RCC 7860 (cell line): ENCODE measurements at regions not wholly inside any gene's neighbourhood (a gene's known extent, or its start where the extent isn't known, plus 50 kb on each side); places are given as distances from the start of the nearest gene placed in this dataset.

Experiments
- DNase-seq: peaks from one replicate; pipeline ENCODE4 v3.0.0-alpha.2; 2015; ENCODE audit warnings: low spot score
- FAIRE-seq: peaks from 2 replicates; lab custom pipeline; 2012; peaks lifted over from hg19 to GRCh38; lab: Jason Lieb, UNC

DNA sequence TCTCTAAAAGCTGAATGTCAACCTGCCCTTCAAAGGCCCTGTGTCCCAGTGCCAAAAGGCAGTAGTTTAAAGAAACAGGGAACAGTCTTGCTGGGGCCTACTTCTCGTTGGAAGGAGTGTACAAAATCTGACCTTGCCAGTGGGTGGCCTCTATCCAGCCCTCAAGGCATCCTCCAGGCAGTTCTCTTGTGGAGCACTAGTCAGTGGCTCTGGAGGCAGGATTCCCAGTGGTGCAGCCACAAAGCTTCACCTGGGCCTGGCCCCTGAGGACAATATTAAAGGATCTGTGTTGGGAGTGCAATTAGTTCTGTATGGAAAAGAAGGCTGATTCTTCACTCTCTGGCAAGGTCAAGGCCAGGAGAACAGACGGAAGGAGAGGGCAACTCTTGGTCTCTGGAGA is 237.8 kb upstream of the ADAMTS9 start:
- DNase-seq (no peak), FAIRE-seq (no peak)

DNA sequence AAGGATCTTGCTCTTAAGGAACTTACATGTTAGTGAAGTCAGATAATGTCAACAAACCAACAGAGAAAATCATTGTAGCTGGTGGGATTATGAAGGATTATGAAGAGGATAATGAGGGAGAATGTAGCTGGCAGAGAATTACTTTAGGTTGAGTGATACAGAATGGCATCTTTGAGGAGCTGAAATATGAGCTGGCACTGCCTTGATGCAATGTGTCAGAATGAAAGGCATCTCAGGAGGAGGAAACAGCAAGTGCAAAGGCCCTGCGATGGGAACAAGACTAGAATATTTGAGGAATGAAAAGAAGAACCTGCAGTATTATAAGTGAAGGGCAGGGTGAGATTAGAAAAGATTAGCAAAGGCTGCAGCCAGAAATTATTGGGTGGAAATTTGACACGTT is 237.2 kb upstream of the ADAMTS9 start:
- DNase-seq (no peak), FAIRE-seq (no peak)

DNA sequence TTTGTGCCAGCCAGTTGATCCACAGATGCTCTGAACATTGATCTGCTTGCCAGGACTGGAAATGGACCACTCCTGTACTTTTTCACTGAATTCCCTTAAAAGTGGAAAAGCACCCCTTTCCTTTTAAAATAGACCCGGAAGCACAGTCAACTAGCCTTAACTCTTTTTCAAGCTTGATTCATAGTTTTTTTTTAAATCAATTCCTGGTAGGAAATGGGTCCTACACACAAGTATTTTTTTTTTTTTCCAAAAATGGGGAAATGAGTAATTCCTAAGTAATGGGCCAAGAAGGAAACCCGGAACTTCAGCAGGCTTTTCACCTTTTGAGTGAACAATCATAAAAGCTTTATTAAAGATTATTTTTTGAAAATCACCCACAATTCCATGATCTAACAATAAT is 234.4 kb upstream of the ADAMTS9 start:
- no peak for FAIRE-seq

DNA sequence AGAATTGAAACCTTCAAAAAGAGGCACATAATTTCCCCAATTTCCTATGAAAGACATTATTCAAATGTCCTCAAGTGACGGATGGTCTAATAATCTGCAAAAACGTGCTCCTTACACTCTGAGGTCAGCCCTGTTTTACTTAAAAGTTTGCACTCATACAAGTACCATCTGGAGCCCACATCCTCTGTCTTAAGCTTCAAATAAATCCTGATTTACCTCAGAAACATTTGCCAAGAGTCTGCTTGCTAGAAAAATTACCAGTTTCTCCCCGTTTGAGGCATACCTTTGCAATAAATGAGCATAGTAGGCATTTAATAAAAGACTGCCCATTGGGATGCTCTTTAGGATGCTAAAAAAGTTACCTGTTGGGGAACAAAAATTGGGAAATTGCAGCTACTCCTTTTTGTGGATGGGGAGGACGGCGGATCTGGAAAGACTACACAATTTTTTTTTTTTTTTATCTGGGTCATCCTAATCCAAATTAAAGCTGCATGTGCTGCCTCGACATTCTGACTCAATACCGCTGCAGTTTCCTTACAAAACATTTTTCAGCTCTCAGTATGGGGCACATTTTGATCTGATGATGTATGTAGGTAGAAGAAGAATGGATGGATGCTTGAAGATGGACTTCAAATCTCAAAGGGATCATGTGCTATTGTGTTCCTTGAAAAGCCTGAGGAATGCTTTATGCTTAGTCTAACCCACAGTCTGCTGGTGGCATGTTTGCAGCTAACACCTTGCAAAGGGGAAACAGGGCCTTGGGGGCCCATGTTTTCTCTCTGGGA is 233.7 kb upstream of the ADAMTS9 start:
- DNase-seq (no peak), FAIRE-seq (no peak)

More for the DNA sequence above, 234.4 kb upstream of the ADAMTS9 start:
- DNase-seq = no peak

DNA sequence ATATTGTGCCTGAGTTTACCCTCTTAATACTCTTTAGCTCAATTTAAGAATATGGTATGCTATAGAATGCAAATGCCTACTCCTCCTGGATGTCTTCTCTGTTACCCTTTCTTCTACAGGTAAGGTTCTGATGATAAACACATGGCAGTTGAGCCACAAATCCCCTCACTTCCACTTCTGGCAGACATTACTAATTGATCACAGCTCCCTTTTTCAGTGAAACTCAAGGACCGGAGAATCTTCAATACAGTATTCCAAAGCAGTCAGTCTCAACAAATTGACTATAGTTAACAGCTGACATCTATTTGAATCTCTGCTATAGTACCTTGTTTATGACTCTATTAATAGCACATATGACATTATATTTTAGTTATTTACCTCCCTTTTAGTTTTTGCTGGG is 232.1 kb upstream of the ADAMTS9 start:
- FAIRE-seq = no peak

DNA sequence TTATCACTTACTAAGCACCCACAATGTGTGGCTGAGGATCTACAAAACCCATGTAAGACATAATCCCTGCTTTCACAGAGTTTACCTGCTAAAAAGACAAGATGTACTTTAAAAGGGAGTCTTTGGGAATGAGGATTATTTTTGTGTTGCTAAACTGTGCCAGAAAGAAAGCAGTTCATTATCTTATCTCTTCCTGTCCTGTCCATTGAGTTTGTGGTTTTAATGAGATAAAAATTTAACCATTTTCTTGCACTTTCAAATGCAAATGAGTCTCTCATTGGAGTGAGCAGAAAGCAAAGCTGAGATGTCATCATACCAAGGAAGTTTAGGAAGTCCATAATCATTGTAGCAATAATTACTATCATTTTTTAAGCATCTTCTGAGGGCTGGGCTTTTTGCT is 231.2 kb upstream of the ADAMTS9 start:
- DNase-seq (no peak), FAIRE-seq (no peak)

More for the DNA sequence above, 232.1 kb upstream of the ADAMTS9 start:
- DNase-seq = no peak

DNA sequence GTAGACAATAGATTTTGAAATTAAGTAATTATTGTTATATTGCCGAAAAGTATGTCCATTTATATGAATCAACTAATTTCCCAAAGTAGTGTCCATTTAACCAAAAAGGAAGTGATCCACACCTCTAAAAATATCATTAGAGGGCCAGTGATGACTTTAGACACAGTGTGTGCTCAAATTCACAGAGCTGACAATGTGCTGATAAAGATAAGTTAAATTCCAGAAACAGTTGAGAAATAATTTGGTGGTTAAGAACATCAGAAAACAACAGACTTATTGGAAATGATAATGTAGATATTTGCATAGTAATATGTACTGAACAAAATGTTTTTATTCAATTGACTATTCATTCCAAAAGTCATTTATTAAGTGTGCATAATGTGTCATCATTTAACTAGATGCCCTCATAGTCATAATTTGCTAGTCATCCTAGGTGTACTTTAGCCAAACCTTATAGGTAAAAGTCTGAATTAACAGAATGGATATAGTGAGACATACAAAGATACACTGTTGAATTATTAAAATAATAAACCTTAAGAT is 230.2 kb upstream of the ADAMTS9 start:
- no peak for DNase-seq
- no peak for FAIRE-seq

DNA sequence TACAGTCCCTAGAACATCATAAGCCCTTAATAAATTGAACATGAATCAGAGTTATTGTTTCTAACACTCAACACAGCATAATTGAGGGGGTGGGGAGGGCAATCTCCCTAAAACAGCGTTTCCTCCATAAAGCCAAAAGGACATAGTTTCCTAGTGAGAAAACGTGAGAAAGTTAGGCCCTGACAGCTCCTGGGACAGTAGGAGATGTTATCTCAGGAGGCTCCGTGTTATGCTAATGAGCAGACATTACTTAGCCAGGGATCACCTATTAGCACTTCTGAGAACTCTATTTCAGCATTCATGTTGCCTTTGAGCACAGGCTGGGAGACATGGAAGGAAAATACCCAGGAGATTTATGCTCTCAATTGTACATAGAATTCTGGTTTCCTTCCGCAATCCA is 229.1 kb upstream of the ADAMTS9 start:
- DNase-seq (no peak), FAIRE-seq (no peak)

DNA sequence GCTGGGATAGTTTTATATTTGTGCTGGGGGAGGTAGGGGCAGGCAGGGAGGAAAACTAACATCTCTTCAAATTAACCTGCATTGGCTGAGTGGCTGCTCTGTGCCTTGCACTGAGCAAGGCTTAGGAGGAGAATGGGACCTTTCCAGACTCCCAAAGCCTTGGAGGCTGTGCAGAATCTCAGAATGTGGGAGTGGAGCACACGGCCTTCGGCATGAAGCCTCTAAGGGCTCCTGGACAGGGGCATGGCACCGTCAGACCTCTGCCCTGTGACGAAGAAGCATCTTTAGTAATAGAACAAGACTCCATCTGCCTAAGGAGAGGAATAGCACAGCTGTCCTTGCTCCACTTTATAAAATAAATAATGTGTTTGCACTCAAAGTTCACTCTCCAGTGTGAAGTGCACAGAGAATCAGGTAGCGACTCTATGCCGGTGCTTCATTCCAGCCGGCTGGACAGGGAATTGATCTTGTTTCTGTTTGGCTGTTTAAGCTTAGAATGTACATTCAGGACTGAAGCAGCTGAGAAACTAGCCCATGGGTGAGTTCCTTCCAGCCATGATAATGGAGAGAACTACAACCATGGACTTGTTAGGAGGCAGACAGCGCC is 228.5 kb upstream of the ADAMTS9 start:
- FAIRE-seq = no peak
- DNase-seq = no peak

DNA sequence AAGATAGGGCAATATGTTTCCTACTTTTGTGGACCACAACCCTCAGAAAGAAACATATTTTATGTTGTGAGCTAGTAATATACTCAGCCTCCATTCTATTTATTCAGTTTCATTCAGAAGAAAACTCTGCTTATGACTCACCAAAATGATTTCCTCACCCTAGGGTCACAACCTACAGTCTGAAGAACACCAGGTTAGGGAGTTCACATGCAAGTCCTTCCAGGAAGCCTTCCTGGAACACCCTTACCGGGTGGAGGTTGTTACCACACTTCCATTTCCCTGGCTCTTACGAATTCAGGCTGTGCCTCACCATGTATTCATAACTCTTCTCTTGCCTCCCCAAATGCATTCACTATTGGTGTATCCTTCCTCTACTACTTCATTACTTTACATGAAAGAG is 228.0 kb upstream of the ADAMTS9 start:
- DNase-seq = peak; percentile 33
- peak; percentile 29 for FAIRE-seq

DNA sequence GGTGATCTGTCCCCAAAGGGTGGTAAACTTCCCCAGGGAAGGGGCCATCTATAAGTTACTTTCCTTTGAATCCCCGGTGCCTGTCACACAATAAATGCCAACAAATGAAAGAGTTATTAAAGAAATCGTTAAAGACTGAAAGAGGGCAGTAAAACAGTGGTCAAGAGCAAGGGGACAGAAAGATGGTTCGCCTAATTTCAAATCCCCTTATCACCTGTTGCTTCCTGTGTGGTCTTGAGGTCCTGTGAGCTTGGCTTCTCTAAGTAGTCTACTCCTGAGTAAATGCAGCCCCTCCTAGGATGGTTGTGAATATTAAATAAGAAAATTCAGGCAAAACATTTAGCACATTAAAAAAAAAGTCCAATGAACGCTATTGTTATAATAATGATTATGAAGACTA is 225.7 kb upstream of the ADAMTS9 start:
- FAIRE-seq (no peak), DNase-seq (no peak)

DNA sequence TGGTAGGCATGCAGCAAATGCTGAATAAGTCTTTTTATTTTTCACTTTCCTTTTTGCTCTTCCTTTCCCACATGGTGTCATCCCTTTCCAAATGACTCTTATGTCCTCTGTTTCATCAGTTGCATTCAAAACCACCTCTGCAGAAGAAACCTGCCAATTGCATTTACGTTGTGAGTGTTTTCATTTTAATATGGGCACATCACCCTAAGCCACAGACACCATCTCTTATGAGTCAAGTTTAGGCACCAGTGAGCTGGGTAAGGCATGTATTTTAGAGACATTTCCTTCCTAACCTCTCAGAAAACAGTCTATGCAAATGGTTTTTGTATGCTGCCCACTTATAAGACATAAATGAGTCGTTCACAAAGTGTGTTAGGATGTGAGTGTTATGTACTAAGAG is 223.3 kb upstream of the ADAMTS9 start:
- DNase-seq (peak; percentile 51), FAIRE-seq (peak; percentile 53)

DNA sequence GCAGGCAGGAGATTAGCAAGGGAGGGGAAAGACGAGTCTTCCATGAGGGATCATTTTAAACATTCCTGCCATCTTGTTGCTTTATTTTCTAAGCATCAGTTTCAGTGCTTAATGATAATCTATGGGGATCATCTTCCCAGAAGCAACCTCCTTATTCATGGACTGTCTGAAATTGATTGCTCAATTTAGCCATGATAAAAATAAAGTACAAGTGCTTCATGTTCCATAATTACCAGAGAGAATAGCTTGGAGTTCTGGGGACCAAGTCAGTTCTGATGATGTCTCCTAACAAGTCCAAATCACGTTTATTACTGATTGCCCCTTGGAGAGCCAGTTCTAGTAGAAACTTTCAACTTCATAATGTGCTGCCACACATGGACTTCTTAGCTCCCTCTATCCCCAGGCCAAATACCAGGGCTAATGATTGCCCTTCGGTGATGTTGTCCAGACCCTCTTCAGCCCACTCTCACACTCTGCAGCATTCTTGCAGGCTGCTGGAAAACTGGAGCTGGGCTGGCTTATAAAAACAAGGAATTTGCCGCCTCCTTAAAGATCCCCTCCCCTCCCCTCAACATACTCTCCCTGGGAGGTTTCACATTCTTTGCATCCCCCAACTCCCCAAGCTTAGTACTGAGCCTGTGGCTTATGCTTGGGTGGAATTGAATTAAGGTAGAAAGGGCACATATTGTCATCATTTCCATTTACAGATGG is 222.1 kb upstream of the ADAMTS9 start:
- no peak for FAIRE-seq

DNA sequence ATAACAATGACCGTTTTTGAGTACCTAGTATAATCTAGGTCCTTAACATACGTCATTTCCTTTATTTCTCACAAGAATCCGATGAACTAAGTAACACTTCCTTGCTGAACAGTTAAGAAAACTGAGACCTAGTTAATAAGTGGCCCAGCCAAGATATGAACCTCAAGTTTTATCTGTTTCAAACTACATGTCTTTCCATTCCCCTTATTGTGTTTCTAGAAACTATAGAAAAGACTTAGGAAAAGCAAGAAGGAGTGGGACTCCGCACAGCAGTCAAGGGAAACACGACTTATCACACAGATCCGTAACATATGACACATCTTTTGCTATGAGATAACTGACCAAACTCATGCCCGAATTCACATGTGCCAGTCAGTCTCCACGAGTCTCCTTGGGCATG is 221.2 kb upstream of the ADAMTS9 start:
- DNase-seq = no peak
- no peak for FAIRE-seq

More for the DNA sequence above, 222.1 kb upstream of the ADAMTS9 start:
- no peak for DNase-seq

DNA sequence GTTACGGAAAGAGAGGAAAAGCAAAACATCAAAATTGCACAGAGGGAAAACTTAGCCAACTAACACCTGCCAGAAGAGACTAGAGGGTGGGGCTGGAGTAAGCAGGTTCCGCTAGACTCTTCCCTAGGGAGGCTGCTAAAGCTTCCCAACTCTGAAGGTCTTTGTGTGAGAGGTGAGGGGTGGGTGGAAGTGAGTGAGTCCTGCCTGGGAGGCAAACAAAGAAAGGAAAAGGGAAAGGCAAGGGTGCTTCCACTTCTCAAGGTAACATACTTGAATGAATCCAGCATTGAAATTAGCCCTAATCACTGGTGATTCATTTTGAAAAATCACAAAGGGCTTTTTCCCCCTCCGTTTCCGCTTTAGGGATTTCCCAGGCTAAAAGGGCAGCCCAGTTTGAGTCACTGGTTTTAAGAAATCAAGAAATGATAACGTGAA is 220.5 kb upstream of the ADAMTS9 start:
- peak; percentile 52 for DNase-seq
- peak; percentile 78 for FAIRE-seq

DNA sequence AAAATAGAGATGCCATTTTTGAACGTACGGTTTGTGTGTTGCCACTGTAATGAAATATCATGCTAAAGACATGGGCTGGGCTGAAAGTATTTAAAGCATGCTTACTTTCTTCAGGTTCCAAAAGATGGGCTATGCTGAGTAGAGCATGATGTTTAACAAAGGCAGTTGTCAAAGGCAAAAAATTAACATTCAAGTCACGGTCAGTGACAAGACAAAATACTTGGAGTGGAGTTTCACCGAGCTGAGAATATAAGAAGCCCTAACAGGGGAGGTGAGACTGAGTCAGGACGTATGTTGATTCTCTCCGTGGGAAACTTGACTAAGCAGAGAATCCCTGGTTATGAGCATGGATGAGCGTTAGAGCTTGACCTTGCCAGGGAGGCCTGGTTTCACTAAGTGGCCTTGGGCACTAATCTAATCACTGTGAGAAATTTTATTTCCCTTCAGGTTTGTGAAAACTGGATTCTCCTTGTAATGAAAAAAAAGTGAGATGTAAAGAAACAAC is 218.2 kb upstream of the ADAMTS9 start:
- peak; percentile 42 for DNase-seq
- FAIRE-seq = peak; percentile 12

DNA sequence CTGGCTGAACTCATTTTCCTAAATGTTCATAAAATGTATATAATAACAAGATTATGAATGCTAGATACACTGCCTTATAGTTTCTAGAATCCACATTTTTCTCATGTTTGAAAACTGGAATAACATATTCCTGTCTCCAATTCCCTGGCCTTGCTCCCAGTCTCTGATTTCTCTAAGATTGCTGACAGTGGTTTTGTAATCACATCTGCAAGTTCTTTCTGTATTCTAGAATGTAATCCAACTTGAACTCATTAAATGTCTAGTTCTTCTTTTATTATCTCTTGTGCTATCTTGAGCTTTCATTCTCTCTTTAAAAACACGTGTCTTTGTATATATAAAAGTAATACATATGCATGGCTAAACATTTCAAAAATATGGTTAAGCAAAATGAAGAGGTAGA is 215.2 kb upstream of the ADAMTS9 start:
- no peak for FAIRE-seq
- DNase-seq = no peak

DNA sequence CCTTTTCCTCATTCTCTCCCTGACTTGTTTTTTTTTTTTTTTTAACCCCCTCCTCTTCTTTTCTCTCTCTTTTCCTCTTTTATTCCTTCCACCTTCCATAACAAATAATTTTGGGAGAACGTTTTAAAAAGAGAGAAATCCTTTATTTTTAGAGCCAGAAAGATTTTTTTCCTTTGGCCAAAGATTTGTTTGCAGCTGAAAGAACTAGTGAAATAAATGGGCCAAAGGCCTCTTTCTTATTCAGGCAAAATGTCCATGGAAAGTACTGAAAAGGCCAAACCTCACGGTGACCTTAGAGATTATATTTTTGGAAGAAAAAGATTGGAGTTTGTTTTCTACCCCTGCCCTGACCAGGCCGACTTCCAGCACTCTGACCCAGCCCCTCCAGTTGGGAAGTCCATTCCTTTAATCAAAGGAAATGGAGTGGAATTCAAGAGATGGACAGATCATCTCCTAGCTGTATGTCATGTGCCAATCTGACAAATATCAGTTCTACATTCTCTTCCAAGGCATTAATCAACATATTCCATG is 214.3 kb upstream of the ADAMTS9 start:
- DNase-seq = no peak
- no peak for FAIRE-seq

DNA sequence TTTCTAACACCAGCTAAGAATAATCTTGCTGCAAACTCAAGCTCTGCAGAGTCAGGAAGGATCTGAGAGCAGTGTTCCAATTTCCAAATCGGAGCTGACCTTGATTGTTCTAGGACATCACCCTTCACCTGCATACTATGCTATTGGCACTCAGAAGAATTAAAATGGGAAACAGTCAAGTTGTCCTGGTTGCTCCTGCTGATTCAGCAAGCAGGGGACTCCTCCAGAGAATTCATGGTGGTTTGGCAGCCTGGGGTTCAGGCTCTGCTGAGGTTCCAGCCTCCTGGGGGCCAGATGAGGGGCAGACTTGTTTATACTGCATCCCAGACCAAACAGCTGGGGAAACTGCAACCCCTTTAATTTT is 213.7 kb upstream of the ADAMTS9 start:
- DNase-seq (no peak), FAIRE-seq (no peak)

DNA sequence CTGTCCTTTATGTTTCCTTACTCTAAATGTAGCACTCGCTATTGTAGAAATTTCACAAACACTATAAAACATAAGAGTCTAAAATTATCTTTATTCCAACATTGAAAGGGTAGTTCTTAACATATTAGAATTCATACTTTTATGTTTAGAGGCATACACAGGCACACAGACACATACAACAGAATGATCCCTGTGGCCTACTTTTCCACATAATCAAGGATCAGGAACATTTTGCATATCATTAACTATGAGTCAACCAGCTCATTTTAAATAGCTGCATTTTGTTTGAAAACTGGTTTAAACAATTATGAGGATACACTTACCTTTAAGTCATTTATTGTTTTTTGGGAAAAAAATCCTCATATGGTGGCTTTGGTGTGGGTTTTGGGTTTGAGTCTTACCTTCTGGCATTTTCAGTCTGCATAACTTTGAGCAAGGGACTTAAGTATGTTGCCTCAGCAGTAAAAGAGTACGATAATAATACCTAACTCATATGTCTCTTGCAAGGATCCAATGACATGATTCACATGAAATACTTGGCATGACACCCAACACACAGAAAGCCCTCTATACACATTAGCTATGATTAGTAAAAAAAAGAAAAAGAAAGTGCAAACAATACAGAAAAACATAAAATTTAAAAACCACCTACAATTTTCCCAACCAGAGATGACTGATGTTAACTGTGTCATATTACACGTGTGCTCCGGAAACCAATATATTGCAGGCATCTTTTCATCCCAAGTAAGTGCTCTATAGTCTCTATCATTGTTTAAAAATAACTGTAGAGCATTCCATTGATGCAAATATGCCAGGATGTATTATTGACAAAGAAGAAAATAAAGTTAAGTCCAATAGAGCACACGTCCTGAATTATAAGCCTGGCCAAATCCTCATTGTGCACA is 213.1 kb upstream of the ADAMTS9 start:
- FAIRE-seq = no peak
- DNase-seq = no peak
